WI38 (cell line): ENCODE measurements at regions not wholly inside any gene's neighbourhood (a gene's known extent, or its start where the extent isn't known, plus 50 kb on each side); places are given as distances from the start of the nearest gene placed in this dataset.

Source experiments
- H3K4me3 ChIP-seq: 2 replicates; pipeline ENCODE4 v1.5.1; 2011; ENCODE audit warnings: low read depth, mild to moderate bottlenecking, control low read depth, low read length
- CTCF ChIP-seq: IDR thresholded peaks from 2 replicates; pipeline ENCODE4 v1.5.1; 2012; ENCODE audit warnings: low read depth, mild to moderate bottlenecking, control low read depth, low read length

GRCh38 chr14:100381395-100382105 lies 58.4 kb downstream of the SLC25A47 start:
- TF ChIP-seq CTCF = no peak
- no peak overlapping the region for H3K4me3 ChIP-seq

GRCh38 chr14:100382106-100382455 lies 58.9 kb downstream of the SLC25A47 start:
- TF ChIP-seq CTCF = no peak
- H3K4me3 ChIP-seq = no peak overlapping the region

GRCh38 chr14:100383727-100384158 lies 60.6 kb downstream of the SLC25A47 start:
- TF ChIP-seq CTCF = peak; percentile 85
- H3K4me3 ChIP-seq = no peak overlapping the region

- TF ChIP-seq CTCF = no peak
- no peak overlapping the region for H3K4me3 ChIP-seq
Observed at GRCh38 chr14:100384277-100384676, 61.1 kb downstream of the SLC25A47 start.

- peak; percentile 17; the same call in 1 of the 2 replicates for TF ChIP-seq CTCF
- H3K4me3 ChIP-seq = no peak overlapping the region
Observed at GRCh38 chr14:100384819-100385813, 62.0 kb downstream of the SLC25A47 start.

GRCh38 chr14:100386121-100386520 lies 63.0 kb downstream of the SLC25A47 start:
- H3K4me3 ChIP-seq = no peak overlapping the region
- TF ChIP-seq CTCF = no peak

- no peak overlapping the region for H3K4me3 ChIP-seq
- TF ChIP-seq CTCF = no peak
Observed at GRCh38 chr14:100386846-100387245, 63.7 kb downstream of the SLC25A47 start.
